Bronchial epithelial cell (primary cell): ENCODE measurements at regions not wholly inside any gene's neighbourhood (a gene's known extent, or its start where the extent isn't known, plus 50 kb on each side); places are given as distances from the start of the nearest gene placed in this dataset.
"Not testable (repeated sequence)": the region's sequence is repeated elsewhere in the genome, so short reads cannot be mapped to it uniquely, and the experiment has no call there.

Experiments
- DNase-seq: peaks from one replicate; pipeline ENCODE4 v3.0.0-alpha.2; 2010; ENCODE audit warnings: low read depth
- FAIRE-seq: peaks from 2 replicates; lab custom pipeline; 2011; peaks lifted over from hg19 to GRCh38; lab: Jason Lieb, UNC
- H3K27me3 ChIP-seq: 2 replicates; pipeline ENCODE4 v1.5.1; 2011; ENCODE audit warnings: low read length; ENCODE audit not compliant: control insufficient read depth, insufficient read depth
- H3K36me3 ChIP-seq: 2 replicates; pipeline ENCODE4 v1.5.1; 2011; ENCODE audit warnings: low read length; ENCODE audit not compliant: control insufficient read depth, insufficient read depth
- H3K4me3 ChIP-seq: 2 replicates; pipeline ENCODE4 v1.5.1; 2011; ENCODE audit warnings: mild to moderate bottlenecking, low read depth, low read length, control low read depth
- TF ChIP-seq, protein P1 (sequence below): IDR thresholded peaks from 2 replicates; pipeline ENCODE4 v1.5.1; 2011; ENCODE audit warnings: mild to moderate bottlenecking, moderate library complexity, low read length, control low read depth, inconsistent platforms; ENCODE audit not compliant: insufficient read depth, severe bottlenecking

DNA sequence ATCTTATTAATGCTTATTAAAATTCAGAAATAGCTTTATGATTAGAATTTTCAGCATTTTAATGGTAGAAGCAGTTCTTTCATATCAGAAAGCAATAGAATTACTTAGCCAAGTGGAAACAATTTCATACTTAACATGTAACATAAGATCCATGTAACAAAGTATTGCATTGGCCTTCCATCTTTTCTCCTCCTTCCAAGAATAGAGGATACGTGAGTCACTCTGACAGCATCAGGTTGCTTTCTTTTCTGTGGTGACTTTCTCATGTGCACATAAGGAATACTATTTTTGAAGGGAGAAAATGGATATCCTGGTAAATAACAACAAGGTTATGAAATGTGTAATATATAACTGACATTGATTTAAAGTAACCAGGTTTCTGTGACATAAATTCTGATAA, 272.2 kb downstream of the ANXA1 start:
- H3K27me3 ChIP-seq: no peaks in the 10 kb centered on the region
- TF ChIP-seq, protein P1, sequence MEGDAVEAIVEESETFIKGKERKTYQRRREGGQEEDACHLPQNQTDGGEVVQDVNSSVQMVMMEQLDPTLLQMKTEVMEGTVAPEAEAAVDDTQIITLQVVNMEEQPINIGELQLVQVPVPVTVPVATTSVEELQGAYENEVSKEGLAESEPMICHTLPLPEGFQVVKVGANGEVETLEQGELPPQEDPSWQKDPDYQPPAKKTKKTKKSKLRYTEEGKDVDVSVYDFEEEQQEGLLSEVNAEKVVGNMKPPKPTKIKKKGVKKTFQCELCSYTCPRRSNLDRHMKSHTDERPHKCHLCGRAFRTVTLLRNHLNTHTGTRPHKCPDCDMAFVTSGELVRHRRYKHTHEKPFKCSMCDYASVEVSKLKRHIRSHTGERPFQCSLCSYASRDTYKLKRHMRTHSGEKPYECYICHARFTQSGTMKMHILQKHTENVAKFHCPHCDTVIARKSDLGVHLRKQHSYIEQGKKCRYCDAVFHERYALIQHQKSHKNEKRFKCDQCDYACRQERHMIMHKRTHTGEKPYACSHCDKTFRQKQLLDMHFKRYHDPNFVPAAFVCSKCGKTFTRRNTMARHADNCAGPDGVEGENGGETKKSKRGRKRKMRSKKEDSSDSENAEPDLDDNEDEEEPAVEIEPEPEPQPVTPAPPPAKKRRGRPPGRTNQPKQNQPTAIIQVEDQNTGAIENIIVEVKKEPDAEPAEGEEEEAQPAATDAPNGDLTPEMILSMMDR: no peak
- FAIRE-seq (no peak), DNase-seq (peak; percentile 34)
- H3K4me3 ChIP-seq: no peak overlapping the region
- H3K36me3 ChIP-seq: no peaks in the 10 kb centered on the region

DNA sequence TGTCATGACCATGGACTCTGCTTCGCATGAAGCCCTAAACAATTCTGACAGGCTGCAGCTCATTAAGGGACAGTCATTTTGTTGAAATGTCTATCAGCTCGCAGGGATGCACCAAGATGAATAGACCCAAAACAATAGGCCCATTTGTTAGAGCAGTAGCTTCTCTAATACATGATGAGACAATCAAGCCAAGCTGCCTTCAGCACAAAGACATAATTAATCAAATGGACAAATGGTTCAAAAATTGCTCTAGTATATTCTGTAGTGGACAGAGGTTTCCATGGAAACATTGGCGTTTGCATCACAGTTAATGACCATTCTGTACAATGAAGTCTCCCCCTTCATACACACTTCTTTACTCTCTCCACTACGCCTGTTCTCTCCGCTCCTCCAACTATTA, 274.6 kb downstream of the ANXA1 start:
- TF ChIP-seq, protein P1: no peak
- DNase-seq: no peak
- Histone ChIP-seq H3K27me3 (no peaks in the 10 kb centered on the region), H3K4me3 (no peak overlapping the region), H3K36me3 (no peaks in the 10 kb centered on the region)
- FAIRE-seq: no peak

DNA sequence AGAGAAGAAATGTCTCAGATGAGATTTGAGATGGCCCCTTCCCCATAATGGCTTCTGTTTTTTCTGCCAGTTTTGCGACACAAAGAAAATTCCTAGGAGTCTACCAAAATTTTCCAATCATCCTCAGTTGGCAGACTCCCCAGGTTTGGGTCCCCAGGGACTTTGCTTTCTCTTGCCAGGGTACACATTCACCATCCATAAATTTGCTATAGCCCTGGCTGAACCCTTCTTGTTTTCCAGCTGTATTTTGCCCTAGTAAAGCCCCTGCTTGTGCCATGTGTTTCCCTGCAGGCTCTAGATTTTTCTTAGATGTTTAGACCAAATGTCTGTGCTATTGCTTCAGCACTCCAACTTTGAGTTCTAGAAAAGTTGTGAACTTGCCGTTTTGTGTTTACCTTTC, 283.2 kb downstream of the ANXA1 start:
- TF ChIP-seq, protein P1: no peak
- Histone ChIP-seq H3K27me3 (no peaks in the 10 kb centered on the region), H3K36me3 (no peaks in the 10 kb centered on the region), H3K4me3 (no peak overlapping the region)
- DNase-seq: no peak
- no peak for FAIRE-seq

DNA sequence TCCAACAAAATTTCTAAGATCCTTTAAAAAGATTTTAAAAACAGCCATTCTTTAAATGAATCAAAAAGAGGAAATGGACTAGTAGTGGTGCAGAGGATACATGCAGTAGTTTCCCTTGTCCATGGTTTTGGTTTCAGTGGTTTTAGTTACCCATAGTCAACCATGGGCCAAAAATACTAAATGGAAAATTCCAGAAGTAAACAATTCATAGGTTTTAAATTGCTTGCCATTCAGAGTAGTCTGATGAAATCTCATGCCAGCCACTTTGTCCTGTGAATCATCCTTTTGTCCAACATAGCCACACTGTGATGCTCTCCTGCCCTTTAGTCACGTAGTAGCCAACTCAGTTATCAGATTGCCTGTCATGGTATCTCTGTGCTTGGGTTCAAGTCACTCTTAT, 286.1 kb downstream of the ANXA1 start:
- Histone ChIP-seq H3K4me3 (no peak overlapping the region), H3K36me3 (no peaks in the 10 kb centered on the region), H3K27me3 (no peaks in the 10 kb centered on the region)
- no peak for FAIRE-seq
- peak; percentile 56 for DNase-seq
- TF ChIP-seq, protein P1: no peak

DNA sequence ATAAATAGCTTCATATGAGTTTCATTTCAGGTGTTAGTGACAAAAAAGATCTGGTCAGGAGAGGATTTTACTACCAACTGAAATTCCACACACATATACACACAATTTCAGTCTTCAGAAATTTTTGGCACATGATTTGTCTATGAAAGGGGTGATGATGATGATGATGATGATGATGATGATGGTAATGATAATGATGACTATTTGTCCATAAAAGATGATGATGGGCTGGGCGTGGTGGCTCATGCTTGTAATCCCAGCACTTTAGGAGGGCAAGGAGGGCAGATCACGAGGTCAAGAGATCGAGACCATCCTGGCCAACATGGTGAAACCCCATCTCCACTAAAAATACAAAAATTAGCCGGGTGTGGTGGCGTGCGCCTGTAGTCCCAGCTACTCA, 288.2 kb downstream of the ANXA1 start:
- H3K4me3 ChIP-seq, H3K27me3 ChIP-seq, FAIRE-seq, H3K36me3 ChIP-seq, DNase-seq: not testable (repeated sequence)

DNA sequence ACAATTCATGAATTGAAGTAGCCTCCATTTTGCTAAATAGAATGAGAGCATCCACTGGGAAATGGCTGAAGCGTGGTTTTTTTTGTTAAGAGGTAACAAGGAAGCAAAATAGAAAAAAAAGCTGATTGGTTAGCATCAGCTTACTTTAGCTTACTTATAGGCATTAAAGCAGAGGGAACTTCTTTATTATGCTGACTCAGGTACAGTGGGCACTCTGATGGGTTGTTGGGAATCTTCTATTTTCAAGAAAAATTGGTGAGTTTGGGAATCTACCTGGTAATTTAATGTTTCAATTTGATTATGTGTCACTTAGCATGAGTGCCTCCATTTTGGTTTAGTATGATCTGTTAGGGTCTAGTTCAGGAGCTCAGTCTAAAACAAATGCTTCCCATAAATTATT, 289.6 kb downstream of the ANXA1 start:
- Histone ChIP-seq H3K27me3 (no peaks in the 10 kb centered on the region), H3K36me3 (no peaks in the 10 kb centered on the region), H3K4me3 (no peak overlapping the region)
- DNase-seq (no peak), FAIRE-seq (no peak)
- TF ChIP-seq, protein P1: no peak
